ENCODE measurements at regions not wholly inside any gene's neighbourhood (a gene's known extent, or its start where the extent isn't known, plus 50 kb on each side); places are given as distances from the start of the nearest gene placed in this dataset.

- DNase-seq = no peak
Measured at GRCh38 chr7:15891151-15891881, 204.8 kb upstream of the MEOX2 start.

- no peak for DNase-seq
Measured at GRCh38 chr7:15889507-15889906, 203.0 kb upstream of the MEOX2 start.

- no peak for DNase-seq
Measured at GRCh38 chr7:15888090-15888489, 201.6 kb upstream of the MEOX2 start.

GRCh38 chr7:15886626-15887025, 200.1 kb upstream of the MEOX2 start:
- DNase-seq = no peak

GRCh38 chr7:15885678-15886077, 199.2 kb upstream of the MEOX2 start:
- no peak for DNase-seq

- DNase-seq = no peak
Measured at GRCh38 chr7:15874774-15875173, 188.3 kb upstream of the MEOX2 start.

GRCh38 chr7:15870347-15870746, 183.9 kb upstream of the MEOX2 start:
- DNase-seq = no peak

- no peak for DNase-seq
Measured at GRCh38 chr7:15867441-15867840, 181.0 kb upstream of the MEOX2 start.

GRCh38 chr7:15866753-15867152, 180.3 kb upstream of the MEOX2 start:
- DNase-seq = no peak

- DNase-seq = no peak
Measured at GRCh38 chr7:15864626-15864991, 178.1 kb upstream of the MEOX2 start.

- DNase-seq = no peak
Measured at GRCh38 chr7:15863951-15864625, 177.6 kb upstream of the MEOX2 start.

GRCh38 chr7:15862781-15863165, 176.3 kb upstream of the MEOX2 start:
- DNase-seq = no peak

- DNase-seq = no peak
Measured at GRCh38 chr7:15862016-15862780, 175.7 kb upstream of the MEOX2 start.

GRCh38 chr7:15860264-15860949, 173.9 kb upstream of the MEOX2 start:
- no peak for DNase-seq

GRCh38 chr7:15857026-15857425, 170.5 kb upstream of the MEOX2 start:
- DNase-seq = no peak

GRCh38 chr7:15856311-15856710, 169.8 kb upstream of the MEOX2 start:
- DNase-seq = no peak

GRCh38 chr7:15855525-15856109, 169.1 kb upstream of the MEOX2 start:
- no peak for DNase-seq

GRCh38 chr7:15854841-15855524, 168.5 kb upstream of the MEOX2 start:
- no peak for DNase-seq

GRCh38 chr7:15853832-15854470, 167.5 kb upstream of the MEOX2 start:
- DNase-seq = no peak

- DNase-seq = no peak
Measured at GRCh38 chr7:15851201-15851600, 164.7 kb upstream of the MEOX2 start.

GRCh38 chr7:15848901-15849300, 162.4 kb upstream of the MEOX2 start:
- no peak for DNase-seq

GRCh38 chr7:15848362-15848761, 161.9 kb upstream of the MEOX2 start:
- no peak for DNase-seq

Measured in activated CD4-positive, alpha-beta T cell treated with anti-CD3 and anti-CD28 coated beads, Interleukin-2, amount 50 U/mL, for 48 hours (primary cell).